HG03442 (cell line): ENCODE measurements at regions not wholly inside any gene's neighbourhood (a gene's known extent, or its start where the extent isn't known, plus 50 kb on each side); places are given as distances from the start of the nearest gene placed in this dataset.
"Not testable (repeated sequence)": the region's sequence is repeated elsewhere in the genome, so short reads cannot be mapped to it uniquely, and the experiment has no call there.

ENCODE experiments used
- ATAC-seq: cut with Tn5 transposase; IDR thresholded peaks from one replicate; pipeline ENCODE4 v1.9.1; 2021; ENCODE audit warnings: mild to moderate bottlenecking, moderate library complexity; ENCODE audit not compliant: unreplicated experiment

- no peak for ATAC-seq
These were observed 1015.6 kb downstream of the KCNMA1 start for GRCh38 chr10:76621886-76622620.

- ATAC-seq = no peak
These were observed 1019.0 kb downstream of the KCNMA1 start for GRCh38 chr10:76618641-76619040.

- no peak for ATAC-seq
These were observed 1019.4 kb downstream of the KCNMA1 start for GRCh38 chr10:76618171-76618570.

GRCh38 chr10:76616666-76617065 is 1020.9 kb downstream of the KCNMA1 start:
- not testable (repeated sequence) for ATAC-seq

- no peak for ATAC-seq
These were observed 1022.6 kb downstream of the KCNMA1 start for GRCh38 chr10:76615049-76615448.
